BJ (cell line): ENCODE measurements at regions not wholly inside any gene's neighbourhood (a gene's known extent, or its start where the extent isn't known, plus 50 kb on each side); places are given as distances from the start of the nearest gene placed in this dataset.

ENCODE experiments used
- CTCF ChIA-PET: fragments of 350-600 bp; formaldehyde crosslinking; extraction: SDS; loops from one replicate; lab custom pipeline; 2021; ENCODE audit warnings: antibody characterized with exemption, inconsistent platforms; lab: Yijun Ruan, JAX
- POLR2A ChIA-PET: fragments of 300-600 bp; sonication (Branson Sonifier 250); formaldehyde crosslinking; extraction: SDS; loops from one replicate; lab custom pipeline; 2021; ENCODE audit warnings: antibody characterized with exemption; lab: Charles Lee
- DNase-seq: peaks from one replicate; pipeline ENCODE4 v3.0.0-alpha.2; 2011; ENCODE audit warnings: low read depth
- H3K27me3 ChIP-seq: 2 replicates; pipeline ENCODE4 v1.6.0; 2011; ENCODE audit warnings: low read length; ENCODE audit not compliant: control insufficient read depth, insufficient read depth
- H3K36me3 ChIP-seq: 2 replicates; pipeline ENCODE4 v1.5.1; 2011; ENCODE audit warnings: low read length; ENCODE audit not compliant: control insufficient read depth, insufficient read depth
- H3K4me3 ChIP-seq: 2 replicates; pipeline ENCODE4 v1.5.1; 2011; ENCODE audit warnings: low read depth, mild to moderate bottlenecking, control low read depth, low read length
- TF ChIP-seq, protein P1 (sequence below): IDR thresholded peaks from 2 replicates; pipeline ENCODE4 v1.5.1; 2011; ENCODE audit warnings: low read depth, mild to moderate bottlenecking, control low read depth, inconsistent platforms, low read length, moderate library complexity; ENCODE audit not compliant: insufficient read depth

DNA sequence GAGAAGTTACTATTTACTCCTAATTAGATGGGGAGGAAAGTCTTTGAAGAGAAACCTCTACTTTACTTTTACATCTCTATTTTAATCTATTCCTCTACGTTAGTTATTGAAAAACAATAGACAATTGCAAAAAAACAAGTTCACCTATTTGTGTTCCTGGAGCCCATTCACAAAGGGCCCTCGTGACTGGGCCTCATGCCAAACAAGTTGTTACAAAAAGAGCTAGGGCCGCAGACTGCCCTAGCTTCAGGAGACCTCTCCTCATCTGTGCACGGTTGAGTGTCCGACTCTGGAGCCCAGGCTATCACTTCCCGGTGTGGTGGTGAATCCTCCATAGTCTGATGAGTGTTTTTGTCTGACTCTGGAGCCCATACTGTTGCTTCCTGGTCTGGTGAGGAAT lies 190.9 kb downstream of the ZNF486 start:
- Histone ChIP-seq H3K27me3 (no peaks in the 10 kb centered on the region), H3K4me3 (no peak overlapping the region), H3K36me3 (no peaks in the 10 kb centered on the region)
- DNase-seq, result no peak
- POLR2A ChIA-PET, result no interaction called here
- TF ChIP-seq, protein P1, sequence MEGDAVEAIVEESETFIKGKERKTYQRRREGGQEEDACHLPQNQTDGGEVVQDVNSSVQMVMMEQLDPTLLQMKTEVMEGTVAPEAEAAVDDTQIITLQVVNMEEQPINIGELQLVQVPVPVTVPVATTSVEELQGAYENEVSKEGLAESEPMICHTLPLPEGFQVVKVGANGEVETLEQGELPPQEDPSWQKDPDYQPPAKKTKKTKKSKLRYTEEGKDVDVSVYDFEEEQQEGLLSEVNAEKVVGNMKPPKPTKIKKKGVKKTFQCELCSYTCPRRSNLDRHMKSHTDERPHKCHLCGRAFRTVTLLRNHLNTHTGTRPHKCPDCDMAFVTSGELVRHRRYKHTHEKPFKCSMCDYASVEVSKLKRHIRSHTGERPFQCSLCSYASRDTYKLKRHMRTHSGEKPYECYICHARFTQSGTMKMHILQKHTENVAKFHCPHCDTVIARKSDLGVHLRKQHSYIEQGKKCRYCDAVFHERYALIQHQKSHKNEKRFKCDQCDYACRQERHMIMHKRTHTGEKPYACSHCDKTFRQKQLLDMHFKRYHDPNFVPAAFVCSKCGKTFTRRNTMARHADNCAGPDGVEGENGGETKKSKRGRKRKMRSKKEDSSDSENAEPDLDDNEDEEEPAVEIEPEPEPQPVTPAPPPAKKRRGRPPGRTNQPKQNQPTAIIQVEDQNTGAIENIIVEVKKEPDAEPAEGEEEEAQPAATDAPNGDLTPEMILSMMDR, result no peak
- CTCF ChIA-PET, result no interaction called here

DNA sequence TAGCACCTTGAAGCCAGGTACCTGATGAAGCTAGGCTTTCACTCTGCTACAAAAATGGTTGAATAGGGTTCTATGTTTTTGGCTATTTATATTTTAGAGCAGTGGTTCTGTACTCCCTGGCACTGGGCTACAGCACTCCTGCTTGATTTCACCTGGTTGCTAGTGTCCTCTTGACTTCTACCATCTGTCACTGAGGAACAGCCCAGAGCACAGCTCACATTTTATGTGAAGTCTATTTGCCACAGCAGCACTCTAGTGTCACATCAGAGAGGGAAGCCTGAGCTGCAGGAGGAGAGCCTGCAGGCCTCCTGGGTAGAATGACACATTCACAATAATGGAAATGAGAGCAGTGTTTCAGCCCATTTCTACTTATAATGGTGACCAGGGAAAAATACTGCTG lies 184.2 kb downstream of the ZNF486 start:
- Histone ChIP-seq H3K27me3 (no peaks in the 10 kb centered on the region), H3K4me3 (no peak overlapping the region), H3K36me3 (no peaks in the 10 kb centered on the region)
- POLR2A ChIA-PET, result no interaction called here
- CTCF ChIA-PET, result interaction anchor here (0.8 kb wide), 1 partner anchor 31 kb away, joined by 3 read pairs; no protein-coding TSS in a partner anchor
- TF ChIP-seq, protein P1, result no peak
- no peak for DNase-seq

DNA sequence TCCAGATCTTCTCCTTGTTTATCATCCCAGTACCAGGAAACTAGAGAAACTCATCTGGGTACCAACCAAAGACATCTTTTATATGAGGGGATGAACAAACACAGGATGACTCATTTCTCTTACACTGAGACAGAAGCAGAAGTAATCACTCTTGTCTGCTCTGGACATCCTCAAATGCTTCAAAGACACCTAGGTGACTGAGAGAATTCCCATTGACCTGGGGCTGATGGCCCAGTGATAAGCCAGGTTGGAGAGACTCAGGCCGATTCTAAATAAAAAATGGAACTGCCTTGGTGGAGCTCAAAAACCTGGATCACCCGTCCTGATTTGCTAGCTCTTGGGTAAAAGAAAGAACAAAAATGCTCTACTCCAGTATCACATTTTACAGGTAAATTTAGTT lies 182.2 kb downstream of the ZNF486 start:
- ChIA-PET CTCF (no interaction called here), POLR2A (no interaction called here)
- Histone ChIP-seq H3K27me3 (no peaks in the 10 kb centered on the region), H3K4me3 (no peak overlapping the region), H3K36me3 (no peaks in the 10 kb centered on the region)
- DNase-seq, result no peak
- TF ChIP-seq, protein P1, result no peak

DNA sequence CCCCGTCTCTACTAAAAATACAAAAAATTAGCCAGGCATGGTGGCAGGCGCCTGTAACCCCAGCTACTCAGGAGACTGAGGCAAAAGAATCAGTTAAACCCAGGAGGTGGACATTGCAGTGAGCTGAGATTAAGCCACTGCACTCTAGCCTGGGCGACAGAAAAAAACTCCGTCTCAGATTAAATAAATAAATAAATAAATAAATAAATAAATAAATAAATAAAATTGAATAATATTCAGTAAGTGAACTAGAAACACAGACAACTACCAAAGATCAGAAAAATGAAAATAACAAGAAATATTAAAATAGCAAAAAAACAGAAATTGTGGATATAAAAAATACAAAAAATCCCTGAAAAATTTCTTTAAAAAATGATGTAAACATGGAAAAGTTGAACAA lies 172.4 kb downstream of the ZNF486 start:
- TF ChIP-seq, protein P1, result no peak
- no peak for DNase-seq
- POLR2A ChIA-PET, result no interaction called here
- no peaks in the 10 kb centered on the region for H3K27me3 ChIP-seq
- no peak overlapping the region for H3K4me3 ChIP-seq
- no peaks in the 10 kb centered on the region for H3K36me3 ChIP-seq
- CTCF ChIA-PET, result no interaction called here

DNA sequence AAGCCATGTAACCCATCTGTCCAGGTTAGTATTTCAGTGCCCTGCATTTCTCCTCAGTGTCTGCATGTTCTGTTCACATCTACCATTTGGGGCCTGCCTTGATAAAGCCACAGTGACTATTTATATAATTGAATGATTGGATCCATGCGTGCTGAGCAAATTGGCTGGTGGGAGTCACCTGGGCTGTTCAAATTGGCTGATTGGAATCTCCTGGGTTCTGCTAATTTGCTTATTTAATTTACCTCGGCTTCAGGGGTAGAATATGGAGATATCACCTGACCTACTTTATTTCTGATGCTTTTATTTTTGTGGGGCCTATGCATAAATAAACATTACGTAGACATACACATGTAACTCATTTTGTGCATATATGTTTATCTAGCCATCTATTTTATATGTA lies 167.7 kb downstream of the ZNF486 start:
- Histone ChIP-seq H3K4me3 (no peak overlapping the region), H3K27me3 (no peaks in the 10 kb centered on the region), H3K36me3 (no peaks in the 10 kb centered on the region)
- ChIA-PET CTCF (no interaction called here), POLR2A (no interaction called here)
- TF ChIP-seq, protein P1, result no peak
- DNase-seq, result no peak
